ENCODE measurements at regions not wholly inside any gene's neighbourhood (a gene's known extent, or its start where the extent isn't known, plus 50 kb on each side); places are given as distances from the start of the nearest gene placed in this dataset.
A peak's percentile ranks its signal among the peaks of the same experiment; 100 is the strongest.
"Not testable (repeated sequence)": the region's sequence is repeated elsewhere in the genome, so short reads cannot be mapped to it uniquely, and the experiment has no call there.

- FAIRE-seq; dilution Hi-C loops (cut with MboI; ENCODE audit: extremely low pct_ligation_motif_present, low sequenced_read_pairs): not testable (repeated sequence)
These were observed 559.8 kb downstream of the SPATA31A6 start for GRCh38 chr9:42743030-42743814.

GRCh38 chr9:42757251-42757650 lies 573.8 kb downstream of the SPATA31A6 start:
- H3K27ac ChIP-seq (ENCODE audit: control insufficient read depth, insufficient read depth, low read length); H3K9ac ChIP-seq (ENCODE audit: control insufficient read depth, extremely low read depth, insufficient read depth, low read length); H3K9me3 ChIP-seq (ENCODE audit: control insufficient read depth, low read depth, low read length); H4K20me1 ChIP-seq (ENCODE audit: control insufficient read depth, extremely low read depth, insufficient read depth, low read length); FAIRE-seq; DNase-seq (ENCODE audit: low read depth, low spot score); H3K27me3 ChIP-seq (ENCODE audit: control insufficient read depth, extremely low read depth, insufficient read depth, low read length); dilution Hi-C loops (cut with MboI; ENCODE audit: extremely low pct_ligation_motif_present, low sequenced_read_pairs); H3K9me1 ChIP-seq (ENCODE audit: control insufficient read depth, extremely low read depth, insufficient read depth, low read length); H3K79me2 ChIP-seq (ENCODE audit: control insufficient read depth, insufficient read depth, low read length); H3K4me1 ChIP-seq (ENCODE audit: control insufficient read depth, extremely low read depth, insufficient read depth, low read length); H3K36me3 ChIP-seq (ENCODE audit: control insufficient read depth in 2 of 2, extremely low read depth in 1 of 2, insufficient read depth in 2 of 2, low read length in 2 of 2); H2AFZ ChIP-seq (ENCODE audit: control insufficient read depth, low read length); H3K4me3 ChIP-seq (ENCODE audit: control insufficient read depth in 2 of 3, extremely low read depth in 1 of 3, insufficient read depth in 2 of 3, low read depth in 1 of 3, low read length in 3 of 3); H3K4me2 ChIP-seq (ENCODE audit: control insufficient read depth, extremely low read depth, insufficient read depth, low read depth, low read length): not testable (repeated sequence)

More at GRCh38 chr9:42743030-42743814, 559.8 kb downstream of the SPATA31A6 start:
- not testable (repeated sequence) for H3K9me3 ChIP-seq (ENCODE audit: control insufficient read depth, low read depth, low read length); H3K79me2 ChIP-seq (ENCODE audit: control insufficient read depth, insufficient read depth, low read length); H3K27ac ChIP-seq (ENCODE audit: control insufficient read depth, insufficient read depth, low read length); H3K9me1 ChIP-seq (ENCODE audit: control insufficient read depth, extremely low read depth, insufficient read depth, low read length); H3K9ac ChIP-seq (ENCODE audit: control insufficient read depth, extremely low read depth, insufficient read depth, low read length); H3K4me1 ChIP-seq (ENCODE audit: control insufficient read depth, extremely low read depth, insufficient read depth, low read length); H3K36me3 ChIP-seq (ENCODE audit: control insufficient read depth in 2 of 2, extremely low read depth in 1 of 2, insufficient read depth in 2 of 2, low read length in 2 of 2); H3K27me3 ChIP-seq (ENCODE audit: control insufficient read depth, extremely low read depth, insufficient read depth, low read length); H4K20me1 ChIP-seq (ENCODE audit: control insufficient read depth, extremely low read depth, insufficient read depth, low read length)
- Histone ChIP-seq H3K4me2 (ENCODE audit: control insufficient read depth, extremely low read depth, insufficient read depth, low read depth, low read length) (peak overlapping the region; percentile 69), H3K4me3 (ENCODE audit: control insufficient read depth in 2 of 3, extremely low read depth in 1 of 3, insufficient read depth in 2 of 3, low read depth in 1 of 3, low read length in 3 of 3) (peak overlapping the region in 1 of 3 experiments; percentile 14), H2AFZ (ENCODE audit: control insufficient read depth, low read length) (peak overlapping the region; percentile 56)
- peak; percentile 67 to 88 (median 77) for TF ChIP-seq CTCF (optimal IDR thresholded peaks at IDR 0.05 in 1 of 3, IDR thresholded peaks at IDR 0.05 in 1 of 3, conservative IDR thresholded peaks at IDR 0.05 in 1 of 3; ENCODE audit: extremely low read depth in 1 of 3, insufficient read depth in 2 of 3, low read length in 3 of 3)
- peak; percentile 15 for DNase-seq (ENCODE audit: low read depth, low spot score)

GRCh38 chr9:42759320-42759719 lies 575.9 kb downstream of the SPATA31A6 start:
- H4K20me1 ChIP-seq (ENCODE audit: control insufficient read depth, extremely low read depth, insufficient read depth, low read length); H3K27me3 ChIP-seq (ENCODE audit: control insufficient read depth, extremely low read depth, insufficient read depth, low read length); FAIRE-seq; H3K9me1 ChIP-seq (ENCODE audit: control insufficient read depth, extremely low read depth, insufficient read depth, low read length); H3K36me3 ChIP-seq (ENCODE audit: control insufficient read depth in 2 of 2, extremely low read depth in 1 of 2, insufficient read depth in 2 of 2, low read length in 2 of 2); H3K4me2 ChIP-seq (ENCODE audit: control insufficient read depth, extremely low read depth, insufficient read depth, low read depth, low read length); H3K9ac ChIP-seq (ENCODE audit: control insufficient read depth, extremely low read depth, insufficient read depth, low read length); H3K4me1 ChIP-seq (ENCODE audit: control insufficient read depth, extremely low read depth, insufficient read depth, low read length); H3K9me3 ChIP-seq (ENCODE audit: control insufficient read depth, low read depth, low read length); H3K4me3 ChIP-seq (ENCODE audit: control insufficient read depth in 2 of 3, extremely low read depth in 1 of 3, insufficient read depth in 2 of 3, low read depth in 1 of 3, low read length in 3 of 3); dilution Hi-C loops (cut with MboI; ENCODE audit: extremely low pct_ligation_motif_present, low sequenced_read_pairs); H2AFZ ChIP-seq (ENCODE audit: control insufficient read depth, low read length); H3K79me2 ChIP-seq (ENCODE audit: control insufficient read depth, insufficient read depth, low read length); H3K27ac ChIP-seq (ENCODE audit: control insufficient read depth, insufficient read depth, low read length); DNase-seq (ENCODE audit: low read depth, low spot score): not testable (repeated sequence)
- TF ChIP-seq CTCF (optimal IDR thresholded peaks at IDR 0.05 in 1 of 3, IDR thresholded peaks at IDR 0.05 in 1 of 3, conservative IDR thresholded peaks at IDR 0.05 in 1 of 3; ENCODE audit: extremely low read depth in 1 of 3, insufficient read depth in 2 of 3, low read length in 3 of 3): peak in 1 of 3 experiments; percentile 16

- H3K9me3 ChIP-seq (ENCODE audit: control insufficient read depth, low read depth, low read length); H3K36me3 ChIP-seq (ENCODE audit: control insufficient read depth in 2 of 2, extremely low read depth in 1 of 2, insufficient read depth in 2 of 2, low read length in 2 of 2); H3K9ac ChIP-seq (ENCODE audit: control insufficient read depth, extremely low read depth, insufficient read depth, low read length); H3K79me2 ChIP-seq (ENCODE audit: control insufficient read depth, insufficient read depth, low read length); H3K27me3 ChIP-seq (ENCODE audit: control insufficient read depth, extremely low read depth, insufficient read depth, low read length); H2AFZ ChIP-seq (ENCODE audit: control insufficient read depth, low read length); H4K20me1 ChIP-seq (ENCODE audit: control insufficient read depth, extremely low read depth, insufficient read depth, low read length); dilution Hi-C loops (cut with MboI; ENCODE audit: extremely low pct_ligation_motif_present, low sequenced_read_pairs); DNase-seq (ENCODE audit: low read depth, low spot score); H3K4me2 ChIP-seq (ENCODE audit: control insufficient read depth, extremely low read depth, insufficient read depth, low read depth, low read length); FAIRE-seq; H3K4me1 ChIP-seq (ENCODE audit: control insufficient read depth, extremely low read depth, insufficient read depth, low read length); H3K9me1 ChIP-seq (ENCODE audit: control insufficient read depth, extremely low read depth, insufficient read depth, low read length); H3K27ac ChIP-seq (ENCODE audit: control insufficient read depth, insufficient read depth, low read length); H3K4me3 ChIP-seq (ENCODE audit: control insufficient read depth in 2 of 3, extremely low read depth in 1 of 3, insufficient read depth in 2 of 3, low read depth in 1 of 3, low read length in 3 of 3): not testable (repeated sequence)
These were observed 598.7 kb downstream of the SPATA31A6 start for GRCh38 chr9:42782201-42782600.
